ENCODE measurements at regions not wholly inside any gene's neighbourhood (a gene's known extent, or its start where the extent isn't known, plus 50 kb on each side); places are given as distances from the start of the nearest gene placed in this dataset.
"Not testable (repeated sequence)": the region's sequence is repeated elsewhere in the genome, so short reads cannot be mapped to it uniquely, and the experiment has no call there.

- CTCF ChIA-PET, result no interaction called here
- POLR2A ChIA-PET, result no interaction called here
Observed at GRCh38 chr13:97853550-97853949, 99.9 kb upstream of the IPO5 start.

DNA sequence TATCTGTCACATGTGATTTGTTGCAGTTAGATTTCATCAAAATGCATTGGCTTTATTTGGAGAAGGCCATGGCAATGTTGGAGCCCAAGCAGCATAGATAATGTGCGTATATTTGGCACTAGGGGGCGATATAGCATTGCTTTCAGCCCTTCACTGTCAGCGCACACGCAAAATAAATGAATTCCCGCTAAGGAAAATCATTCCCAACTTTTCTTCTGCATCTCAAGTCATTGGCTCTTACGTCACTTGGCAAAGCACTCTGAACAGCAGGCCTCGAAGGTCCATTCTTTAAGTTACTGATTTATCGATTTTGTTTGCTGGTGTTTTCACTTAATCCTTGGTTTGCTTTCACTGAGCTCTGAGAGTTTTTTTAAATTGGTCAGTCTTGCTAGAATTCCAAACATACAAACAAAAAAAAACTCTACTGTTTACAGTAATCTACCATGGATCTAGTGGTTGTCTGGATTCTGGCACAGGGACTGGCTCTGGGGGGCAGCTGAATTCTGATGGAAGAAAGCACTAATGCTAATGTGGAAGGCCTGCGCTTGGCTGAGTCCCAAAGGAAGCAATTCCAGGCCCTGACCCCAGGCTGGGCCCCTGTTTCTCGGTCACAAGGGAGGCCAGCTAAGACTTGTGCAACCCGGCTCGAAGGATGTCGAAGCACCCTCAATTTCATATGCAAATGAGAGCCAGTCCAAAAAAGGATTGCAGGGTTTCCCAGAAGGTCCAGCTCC is 97.7 kb upstream of the IPO5 start:
- CTCF ChIA-PET, result interaction anchor here (0.7 to 1.7 kb wide), 2 partner anchors 17 to 56 kb away, joined by 3 read pairs; no protein-coding TSS in a partner anchor
- POLR2A ChIA-PET, result no interaction called here

GRCh38 chr13:97856304-97856675 is 97.2 kb upstream of the IPO5 start:
- ChIA-PET CTCF (interaction anchor here (0.7 to 1.7 kb wide), 2 partner anchors 17 to 56 kb away, joined by 3 read pairs; no protein-coding TSS in a partner anchor), POLR2A (no interaction called here)

GRCh38 chr13:97858161-97858560 is 95.3 kb upstream of the IPO5 start:
- ChIA-PET POLR2A (no interaction called here), CTCF (interaction anchor here (0.6 kb wide), 1 partner anchor 612 kb away, joined by 3 read pairs; no protein-coding TSS in a partner anchor)

DNA sequence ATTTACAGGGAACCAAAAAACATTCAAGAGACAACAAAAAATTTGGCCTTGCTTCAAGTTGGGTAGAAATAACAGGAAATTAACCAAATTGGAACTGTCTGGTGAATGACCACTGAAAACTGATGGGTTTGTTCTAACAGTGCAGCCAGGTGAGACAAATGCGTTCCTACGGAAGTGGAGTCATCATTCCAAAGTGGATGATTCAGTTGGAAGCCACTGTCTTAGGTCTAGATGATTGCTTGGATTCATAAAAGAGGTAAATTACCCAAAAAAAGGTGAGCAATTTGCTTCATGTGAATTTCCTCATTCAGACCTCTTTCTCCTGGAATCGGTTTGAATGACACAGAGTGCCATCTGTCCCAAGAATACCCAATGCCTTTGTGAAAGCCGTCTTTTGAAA is 87.1 kb upstream of the IPO5 start:
- ChIA-PET CTCF (no interaction called here), POLR2A (no interaction called here)

- POLR2A ChIA-PET, result no interaction called here
Observed at GRCh38 chr13:97866751-97867150, 86.7 kb upstream of the IPO5 start.

DNA sequence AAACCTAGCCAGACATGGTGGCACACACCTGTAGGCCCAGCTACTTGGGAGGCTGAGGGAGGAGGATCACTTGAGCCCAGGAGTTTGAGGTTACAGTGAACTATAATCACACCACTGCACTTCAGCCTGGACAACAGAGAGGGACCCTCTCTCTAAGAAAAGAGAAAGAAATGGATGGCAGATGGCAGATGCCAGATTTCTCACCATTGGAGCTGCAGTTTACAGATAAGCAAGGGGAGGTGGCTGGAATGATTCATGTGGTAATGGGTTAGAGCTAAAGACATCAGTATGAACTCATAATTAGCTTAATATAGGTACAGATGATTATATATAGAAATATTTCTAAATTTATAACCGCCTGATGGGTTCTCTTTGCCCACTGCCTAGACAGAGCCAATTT is 80.1 kb upstream of the IPO5 start:
- ChIA-PET POLR2A (no interaction called here), CTCF (no interaction called here)

More at GRCh38 chr13:97866751-97867150, 86.7 kb upstream of the IPO5 start:
- CTCF ChIA-PET, result no interaction called here

DNA sequence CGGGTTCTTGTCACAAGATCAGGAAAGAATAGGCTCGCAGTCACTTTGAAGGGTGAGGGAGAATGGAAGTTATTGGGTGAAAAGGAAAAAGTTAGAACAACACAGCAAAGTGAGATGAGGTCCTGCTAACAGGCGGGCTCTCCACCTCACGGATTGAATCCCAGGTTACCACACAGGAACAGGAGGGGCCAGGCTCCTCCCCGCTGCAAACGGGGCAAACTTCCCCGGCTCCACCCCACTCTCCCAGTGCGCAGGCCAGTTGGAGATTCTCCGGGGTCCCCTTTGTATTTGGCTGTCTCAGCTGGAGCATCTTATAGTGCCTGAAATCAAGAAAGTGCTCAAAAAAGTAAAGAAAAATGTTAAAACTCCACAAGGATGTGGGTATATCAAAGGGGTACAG is 78.3 kb upstream of the IPO5 start:
- POLR2A ChIA-PET, result no interaction called here
- CTCF ChIA-PET, result no interaction called here

DNA sequence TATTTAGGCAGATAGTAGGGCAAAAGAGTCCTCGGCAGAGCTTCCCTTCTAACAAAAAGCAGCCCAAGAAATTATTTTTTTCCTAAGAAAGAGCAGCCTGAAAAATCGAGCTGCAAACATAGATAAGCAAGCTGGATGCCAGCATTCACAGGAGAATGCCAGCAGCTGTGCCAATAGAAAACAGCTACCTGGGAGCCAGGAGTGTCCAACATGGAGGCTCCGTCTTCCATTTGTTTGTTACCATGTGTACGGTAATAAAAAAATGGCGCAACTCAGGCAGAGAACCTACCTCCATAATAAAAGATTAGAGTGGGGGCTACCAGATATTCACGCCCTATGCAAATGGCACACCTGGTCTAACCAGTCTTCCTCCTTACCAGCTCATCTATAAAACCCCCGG is 77.6 kb upstream of the IPO5 start:
- POLR2A ChIA-PET, result no interaction called here
- CTCF ChIA-PET, result interaction anchor here (0.6 kb wide), 1 partner anchor 389 kb away, joined by 4 read pairs; no protein-coding TSS in a partner anchor

GRCh38 chr13:97878431-97879375 is 74.8 kb upstream of the IPO5 start:
- CTCF ChIA-PET, result no interaction called here
- POLR2A ChIA-PET, result no interaction called here

GRCh38 chr13:97879646-97880310 is 73.7 kb upstream of the IPO5 start:
- ChIA-PET POLR2A (no interaction called here), CTCF (no interaction called here)

- CTCF ChIA-PET, result no interaction called here
- POLR2A ChIA-PET, result no interaction called here
Observed at GRCh38 chr13:97880311-97880675, 73.2 kb upstream of the IPO5 start.

DNA sequence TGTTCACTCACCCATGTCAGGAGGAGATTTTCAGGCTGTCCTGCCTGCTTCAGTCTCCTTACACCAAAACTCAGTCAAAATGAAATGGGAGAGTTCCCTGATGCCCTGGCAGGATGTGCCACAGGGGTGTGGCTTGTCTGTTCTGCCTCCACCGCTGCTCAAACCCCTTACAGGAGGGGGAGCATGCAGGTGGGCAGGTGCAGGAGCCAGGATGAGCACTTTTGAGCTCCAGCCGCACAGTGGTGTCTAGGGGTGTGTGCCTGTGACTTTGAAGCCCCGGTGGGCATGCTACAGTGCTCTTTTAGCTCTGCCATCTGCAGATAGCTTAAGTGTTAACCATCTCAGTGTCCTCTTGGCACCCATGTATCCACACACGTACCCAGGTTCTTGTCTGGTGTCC is 71.9 kb upstream of the IPO5 start:
- POLR2A ChIA-PET, result no interaction called here
- CTCF ChIA-PET, result no interaction called here

DNA sequence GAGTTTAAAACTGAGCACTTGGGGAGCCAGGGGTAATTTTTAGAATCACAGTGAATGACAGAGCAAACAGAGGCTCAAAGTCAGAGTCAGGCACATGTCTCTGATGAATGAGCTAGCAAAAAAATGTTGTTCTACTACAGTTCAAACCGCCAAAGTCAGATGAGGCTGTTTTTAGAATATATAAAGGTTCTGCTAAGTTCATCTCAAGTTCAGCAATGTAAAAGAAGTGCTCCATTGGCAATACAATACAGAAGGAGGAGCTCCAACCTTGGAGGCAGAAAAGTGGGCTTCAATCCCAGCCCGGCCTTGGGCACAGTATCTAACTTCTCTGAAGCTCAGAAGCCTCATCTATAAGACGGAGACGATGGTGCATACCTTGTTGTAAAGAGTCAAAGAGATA is 70.1 kb upstream of the IPO5 start:
- CTCF ChIA-PET, result interaction anchor here (1.2 kb wide), 1 partner anchor 12 kb away, joined by 3 read pairs; no protein-coding TSS in a partner anchor
- POLR2A ChIA-PET, result no interaction called here

DNA sequence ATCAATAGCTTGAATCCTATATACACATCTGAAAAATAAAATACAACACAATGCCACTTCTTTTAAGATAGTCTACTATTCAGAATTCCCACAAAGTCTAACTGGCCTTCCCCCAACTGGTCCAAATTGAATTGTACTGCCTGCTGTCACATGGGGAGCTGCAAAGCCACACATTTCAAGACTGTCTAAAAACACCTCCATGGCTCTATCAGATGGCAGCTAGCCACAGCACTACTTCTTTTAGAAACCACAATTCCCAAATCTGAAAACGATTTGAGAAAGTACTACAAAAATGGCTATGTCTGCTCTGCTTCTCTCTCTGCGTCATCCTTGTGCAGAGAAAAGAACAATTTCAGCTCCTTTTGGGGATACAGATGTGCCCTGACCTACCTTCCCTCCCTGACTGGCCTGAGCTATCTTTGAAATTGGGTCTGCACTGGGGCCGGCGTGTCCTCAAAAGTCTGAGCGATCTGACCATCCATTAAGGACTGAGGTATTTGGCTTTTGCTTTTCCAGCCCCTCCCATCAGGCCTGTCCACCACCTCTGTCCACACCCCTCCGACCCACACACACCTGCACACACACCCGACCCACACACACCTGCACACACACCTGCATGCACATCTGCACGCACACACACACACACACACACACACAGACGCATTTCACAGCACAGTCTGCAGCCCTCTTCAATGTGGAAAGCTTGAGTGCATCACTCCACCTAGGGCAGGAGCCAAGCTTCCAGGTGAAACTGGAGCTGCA is 68.6 kb upstream of the IPO5 start:
- ChIA-PET CTCF (no interaction called here), POLR2A (no interaction called here)

- CTCF ChIA-PET, result no interaction called here
- POLR2A ChIA-PET, result no interaction called here
Observed at GRCh38 chr13:97885641-97886040, 67.8 kb upstream of the IPO5 start.

DNA sequence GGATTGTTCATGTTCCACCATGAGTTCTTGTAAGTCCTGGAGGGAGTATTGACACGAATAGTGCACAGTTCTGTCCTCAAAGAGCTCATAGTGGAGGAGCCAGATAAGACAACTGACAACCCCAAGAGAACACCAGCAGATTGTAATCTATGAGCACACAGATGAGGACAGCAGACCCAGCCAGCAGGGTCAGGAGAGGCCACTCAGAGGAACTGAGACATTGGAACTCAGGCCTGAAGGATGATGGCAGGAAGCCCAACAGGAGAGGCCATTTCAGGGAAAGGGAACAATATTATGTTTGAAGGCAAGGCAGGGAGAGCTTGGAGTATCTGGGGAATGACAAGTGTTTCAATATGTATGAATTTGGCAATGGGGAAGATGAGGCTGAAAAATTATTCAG is 63.7 kb upstream of the IPO5 start:
- CTCF ChIA-PET, result no interaction called here
- POLR2A ChIA-PET, result no interaction called here

- ChIA-PET CTCF (no interaction called here), POLR2A (no interaction called here)
Observed at GRCh38 chr13:97890573-97890972, 62.9 kb upstream of the IPO5 start.

DNA sequence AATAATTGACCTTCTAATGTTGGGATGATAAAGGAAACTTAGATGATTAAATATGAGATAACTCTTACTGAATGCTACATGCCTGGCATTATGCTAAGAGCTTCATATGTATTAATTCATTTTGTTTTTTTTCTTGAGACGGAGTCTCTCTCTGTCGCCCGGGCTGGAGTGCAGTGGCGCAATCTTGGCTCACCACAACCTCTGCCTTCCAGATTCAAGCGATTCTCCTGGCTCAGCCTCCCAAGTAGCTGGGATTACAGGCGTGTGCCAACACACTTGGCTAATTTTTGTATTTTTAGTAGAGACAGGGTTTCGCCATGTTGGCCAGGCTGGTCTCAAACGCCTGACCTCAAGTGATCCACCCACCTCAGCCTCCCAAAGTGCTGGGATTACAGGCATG is 61.5 kb upstream of the IPO5 start:
- POLR2A ChIA-PET, CTCF ChIA-PET: not testable (repeated sequence)

DNA sequence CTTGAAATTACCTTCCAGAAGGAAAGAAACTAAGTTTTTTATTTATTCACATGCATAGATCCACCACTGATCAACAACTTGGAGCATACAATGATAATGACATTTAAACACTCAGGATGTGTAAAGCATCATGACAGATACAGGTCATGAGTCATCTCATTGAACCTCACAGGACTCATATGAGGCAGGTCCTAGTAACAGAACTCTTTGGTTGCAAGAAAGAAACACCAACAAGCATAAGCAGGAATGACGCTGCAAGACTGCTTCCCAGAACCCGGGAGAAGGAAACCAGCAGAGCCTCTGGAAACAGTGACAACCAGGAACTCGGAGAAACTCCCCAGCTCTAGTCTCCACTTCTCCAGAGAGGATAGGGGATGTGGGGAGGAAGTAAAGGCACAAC is 60.8 kb upstream of the IPO5 start:
- POLR2A ChIA-PET, result no interaction called here
- CTCF ChIA-PET, result no interaction called here
